HG02885 (cell line): ENCODE measurements at regions not wholly inside any gene's neighbourhood (a gene's known extent, or its start where the extent isn't known, plus 50 kb on each side); places are given as distances from the start of the nearest gene placed in this dataset.
"Not testable (repeated sequence)": the region's sequence is repeated elsewhere in the genome, so short reads cannot be mapped to it uniquely, and the experiment has no call there.

Experiments
- ATAC-seq: cut with Tn5 transposase; IDR thresholded peaks from one replicate; pipeline ENCODE4 v1.9.1; 2021; ENCODE audit warnings: mild to moderate bottlenecking; ENCODE audit not compliant: unreplicated experiment, poor library complexity

- ATAC-seq, result no peak
Observed at GRCh38 chr1:104018922-104019674, 269.4 kb downstream of the AMY1C start.

GRCh38 chr1:104019675-104020049 lies 270.0 kb downstream of the AMY1C start:
- no peak for ATAC-seq

GRCh38 chr1:104028416-104029035 lies 278.8 kb downstream of the AMY1C start:
- ATAC-seq, result peak; percentile 65

- no peak for ATAC-seq
Observed at GRCh38 chr1:104029456-104029970, 279.8 kb downstream of the AMY1C start.

- no peak for ATAC-seq
Observed at GRCh38 chr1:104056786-104057185, 307.1 kb downstream of the AMY1C start.

GRCh38 chr1:104057219-104057898 lies 307.7 kb downstream of the AMY1C start:
- not testable (repeated sequence) for ATAC-seq

GRCh38 chr1:104061637-104062036 lies 311.9 kb downstream of the AMY1C start:
- ATAC-seq, result not testable (repeated sequence)

- ATAC-seq, result no peak
Observed at GRCh38 chr1:104064399-104064798, 314.7 kb downstream of the AMY1C start.

- no peak for ATAC-seq
Observed at GRCh38 chr1:104072915-104073371, 323.2 kb downstream of the AMY1C start.

- no peak for ATAC-seq
Observed at GRCh38 chr1:104073463-104073902, 323.8 kb downstream of the AMY1C start.

GRCh38 chr1:104082221-104082620 lies 332.5 kb downstream of the AMY1C start:
- ATAC-seq, result no peak

GRCh38 chr1:104084380-104084779 lies 334.7 kb downstream of the AMY1C start:
- ATAC-seq, result no peak

GRCh38 chr1:104092698-104093097 lies 343.0 kb downstream of the AMY1C start:
- no peak for ATAC-seq

GRCh38 chr1:104098837-104099236 lies 349.1 kb downstream of the AMY1C start:
- ATAC-seq, result no peak

GRCh38 chr1:104100115-104100514 lies 350.4 kb downstream of the AMY1C start:
- ATAC-seq, result no peak

- no peak for ATAC-seq
Observed at GRCh38 chr1:104105465-104105864, 355.8 kb downstream of the AMY1C start.

- ATAC-seq, result no peak
Observed at GRCh38 chr1:104120525-104120924, 370.8 kb downstream of the AMY1C start.

GRCh38 chr1:104121271-104121670 lies 371.6 kb downstream of the AMY1C start:
- no peak for ATAC-seq

- no peak for ATAC-seq
Observed at GRCh38 chr1:104125266-104125665, 375.6 kb downstream of the AMY1C start.

- no peak for ATAC-seq
Observed at GRCh38 chr1:104125970-104126369, 376.3 kb downstream of the AMY1C start.

GRCh38 chr1:104132382-104132973 lies 382.8 kb downstream of the AMY1C start:
- peak; percentile 89 for ATAC-seq
